ENCODE measurements at regions not wholly inside any gene's neighbourhood (a gene's known extent, or its start where the extent isn't known, plus 50 kb on each side); places are given as distances from the start of the nearest gene placed in this dataset.

- TF ChIP-seq CTCF (IDR thresholded peaks at IDR 0.05): no peak
- no peak for TF ChIP-seq POLR2A (IDR thresholded peaks at IDR 0.05)
Measured at GRCh38 chr1:226808501-226808900, 61.9 kb upstream of the PSEN2 start.

Measured in heart left ventricle (tissue), 13 donors.